ENCODE measurements at regions not wholly inside any gene's neighbourhood (a gene's known extent, or its start where the extent isn't known, plus 50 kb on each side); places are given as distances from the start of the nearest gene placed in this dataset.
"Not testable (repeated sequence)": the region's sequence is repeated elsewhere in the genome, so short reads cannot be mapped to it uniquely, and the experiment has no call there.

- ChIA-PET POLR2A (no interaction called here), CTCF (no interaction called here)
- Mint-ChIP-seq H3K27ac (no peak overlapping the region), H3K9me3 (no peaks in the 10 kb centered on the region), H3K27me3 (peaks cover 3% of the 10 kb centered on the region), H3K4me3 (no peak overlapping the region), H3K36me3 (ENCODE audit: low read depth) (no peaks in the 10 kb centered on the region), H3K4me1 (no peaks in the 10 kb centered on the region)
- no peak for DNase-seq
Observed at GRCh38 chr2:216936954-216937357, 77.1 kb upstream of the TNP1 start.

- no peak for DNase-seq
- Mint-ChIP-seq H3K27me3 (no peaks in the 10 kb centered on the region), H3K4me3 (no peak overlapping the region), H3K36me3 (ENCODE audit: low read depth) (no peaks in the 10 kb centered on the region), H3K9me3 (no peaks in the 10 kb centered on the region), H3K27ac (no peak overlapping the region), H3K4me1 (no peaks in the 10 kb centered on the region)
- POLR2A ChIA-PET, result no interaction called here
- CTCF ChIA-PET, result no interaction called here
Observed at GRCh38 chr2:216934623-216935022, 74.8 kb upstream of the TNP1 start.

- Mint-ChIP-seq H3K4me1 (no peaks in the 10 kb centered on the region), H3K4me3 (no peak overlapping the region), H3K27me3 (no peaks in the 10 kb centered on the region), H3K36me3 (ENCODE audit: low read depth) (no peaks in the 10 kb centered on the region), H3K9me3 (no peaks in the 10 kb centered on the region), H3K27ac (no peak overlapping the region)
- ChIA-PET CTCF (no interaction called here), POLR2A (no interaction called here)
- no peak for DNase-seq
Observed at GRCh38 chr2:216934151-216934550, 74.3 kb upstream of the TNP1 start.

GRCh38 chr2:216932863-216933548 is 73.1 kb upstream of the TNP1 start:
- no peaks in the 10 kb centered on the region for H3K4me1 Mint-ChIP-seq

GRCh38 chr2:216932113-216932862 is 72.4 kb upstream of the TNP1 start:
- ChIA-PET CTCF (no interaction called here), POLR2A (no interaction called here)
- Mint-ChIP-seq H3K9me3 (no peaks in the 10 kb centered on the region), H3K27ac (no peak overlapping the region), H3K4me1 (no peaks in the 10 kb centered on the region), H3K27me3 (peaks cover 3% of the 10 kb centered on the region), H3K4me3 (no peak overlapping the region), H3K36me3 (ENCODE audit: low read depth) (no peaks in the 10 kb centered on the region)
- no peak for DNase-seq

More at GRCh38 chr2:216932863-216933548, 73.1 kb upstream of the TNP1 start:
- H3K4me3 Mint-ChIP-seq, result no peak overlapping the region
- no peak overlapping the region for H3K27ac Mint-ChIP-seq
- no peaks in the 10 kb centered on the region for H3K36me3 Mint-ChIP-seq (ENCODE audit: low read depth)
- CTCF ChIA-PET, result no interaction called here
- no peaks in the 10 kb centered on the region for H3K9me3 Mint-ChIP-seq
- POLR2A ChIA-PET, result no interaction called here
- H3K27me3 Mint-ChIP-seq, result no peaks in the 10 kb centered on the region
- DNase-seq, result no peak

- ChIA-PET POLR2A (no interaction called here), CTCF (no interaction called here)
- Mint-ChIP-seq H3K4me1 (no peaks in the 10 kb centered on the region), H3K9me3 (no peaks in the 10 kb centered on the region), H3K36me3 (ENCODE audit: low read depth) (no peaks in the 10 kb centered on the region), H3K27ac (no peak overlapping the region), H3K4me3 (no peak overlapping the region), H3K27me3 (peaks cover 3% of the 10 kb centered on the region)
- DNase-seq, result no peak
Observed at GRCh38 chr2:216930716-216931115, 70.9 kb upstream of the TNP1 start.

GRCh38 chr2:216929338-216929737 is 69.5 kb upstream of the TNP1 start:
- H3K9me3 Mint-ChIP-seq; H3K27me3 Mint-ChIP-seq; DNase-seq; CTCF ChIA-PET; H3K36me3 Mint-ChIP-seq (ENCODE audit: low read depth); POLR2A ChIA-PET; H3K4me3 Mint-ChIP-seq; H3K27ac Mint-ChIP-seq; H3K4me1 Mint-ChIP-seq: not testable (repeated sequence)

- DNase-seq, result no peak
- Mint-ChIP-seq H3K9me3 (no peaks in the 10 kb centered on the region), H3K4me1 (no peaks in the 10 kb centered on the region), H3K36me3 (ENCODE audit: low read depth) (no peaks in the 10 kb centered on the region), H3K27ac (no peak overlapping the region), H3K4me3 (no peak overlapping the region), H3K27me3 (peaks cover 3% of the 10 kb centered on the region)
- ChIA-PET CTCF (no interaction called here), POLR2A (no interaction called here)
Observed at GRCh38 chr2:216927163-216927562, 67.3 kb upstream of the TNP1 start.

GRCh38 chr2:216925636-216926366 is 65.9 kb upstream of the TNP1 start:
- Mint-ChIP-seq H3K4me3 (no peak overlapping the region), H3K27ac (no peak overlapping the region), H3K36me3 (ENCODE audit: low read depth) (no peaks in the 10 kb centered on the region), H3K9me3 (no peaks in the 10 kb centered on the region), H3K27me3 (peaks cover 3% of the 10 kb centered on the region), H3K4me1 (no peaks in the 10 kb centered on the region)
- CTCF ChIA-PET, result no interaction called here
- DNase-seq, result no peak
- POLR2A ChIA-PET, result no interaction called here

GRCh38 chr2:216925006-216925405 is 65.1 kb upstream of the TNP1 start:
- ChIA-PET CTCF (no interaction called here), POLR2A (no interaction called here)
- DNase-seq, result no peak
- H3K27ac Mint-ChIP-seq, result no peak overlapping the region
- peaks cover 3% of the 10 kb centered on the region for H3K27me3 Mint-ChIP-seq
- no peaks in the 10 kb centered on the region for H3K9me3 Mint-ChIP-seq
- H3K4me1 Mint-ChIP-seq, result no peaks in the 10 kb centered on the region
- no peak overlapping the region for H3K4me3 Mint-ChIP-seq
- no peaks in the 10 kb centered on the region for H3K36me3 Mint-ChIP-seq (ENCODE audit: low read depth)

- no peak for DNase-seq
- H3K27me3 Mint-ChIP-seq, result peaks cover 3% of the 10 kb centered on the region
- H3K36me3 Mint-ChIP-seq (ENCODE audit: low read depth), result no peaks in the 10 kb centered on the region
- H3K27ac Mint-ChIP-seq, result no peak overlapping the region
- ChIA-PET CTCF (no interaction called here), POLR2A (no interaction called here)
- no peak overlapping the region for H3K4me3 Mint-ChIP-seq
- H3K9me3 Mint-ChIP-seq, result no peaks in the 10 kb centered on the region
- H3K4me1 Mint-ChIP-seq, result no peaks in the 10 kb centered on the region
Observed at GRCh38 chr2:216923706-216924105, 63.8 kb upstream of the TNP1 start.

- Mint-ChIP-seq H3K36me3 (ENCODE audit: low read depth) (no peaks in the 10 kb centered on the region), H3K4me1 (no peaks in the 10 kb centered on the region), H3K4me3 (no peak overlapping the region), H3K27me3 (peaks cover under 1% of the 10 kb centered on the region), H3K27ac (no peak overlapping the region), H3K9me3 (no peaks in the 10 kb centered on the region)
- no peak for DNase-seq
- POLR2A ChIA-PET, result no interaction called here
- CTCF ChIA-PET, result no interaction called here
Observed at GRCh38 chr2:216922175-216922780, 62.4 kb upstream of the TNP1 start.

- no peaks in the 10 kb centered on the region for H3K27me3 Mint-ChIP-seq
- no peaks in the 10 kb centered on the region for H3K4me1 Mint-ChIP-seq
- no peak for DNase-seq
- POLR2A ChIA-PET, result no interaction called here
- no peak overlapping the region for H3K27ac Mint-ChIP-seq
- no peak overlapping the region for H3K4me3 Mint-ChIP-seq
- no peaks in the 10 kb centered on the region for H3K36me3 Mint-ChIP-seq (ENCODE audit: low read depth)
- CTCF ChIA-PET, result no interaction called here
- no peaks in the 10 kb centered on the region for H3K9me3 Mint-ChIP-seq
Observed at GRCh38 chr2:216920937-216921456, 61.1 kb upstream of the TNP1 start.

Measured in activated CD4-positive, alpha-beta memory T cell treated with anti-CD3 and anti-CD28 coated beads, Interleukin-2, amount 10 ng/mL, durations not matched to agents 7 days and 5 days (primary cell).